ENCODE measurements at regions not wholly inside any gene's neighbourhood (a gene's known extent, or its start where the extent isn't known, plus 50 kb on each side); places are given as distances from the start of the nearest gene placed in this dataset.

DNA sequence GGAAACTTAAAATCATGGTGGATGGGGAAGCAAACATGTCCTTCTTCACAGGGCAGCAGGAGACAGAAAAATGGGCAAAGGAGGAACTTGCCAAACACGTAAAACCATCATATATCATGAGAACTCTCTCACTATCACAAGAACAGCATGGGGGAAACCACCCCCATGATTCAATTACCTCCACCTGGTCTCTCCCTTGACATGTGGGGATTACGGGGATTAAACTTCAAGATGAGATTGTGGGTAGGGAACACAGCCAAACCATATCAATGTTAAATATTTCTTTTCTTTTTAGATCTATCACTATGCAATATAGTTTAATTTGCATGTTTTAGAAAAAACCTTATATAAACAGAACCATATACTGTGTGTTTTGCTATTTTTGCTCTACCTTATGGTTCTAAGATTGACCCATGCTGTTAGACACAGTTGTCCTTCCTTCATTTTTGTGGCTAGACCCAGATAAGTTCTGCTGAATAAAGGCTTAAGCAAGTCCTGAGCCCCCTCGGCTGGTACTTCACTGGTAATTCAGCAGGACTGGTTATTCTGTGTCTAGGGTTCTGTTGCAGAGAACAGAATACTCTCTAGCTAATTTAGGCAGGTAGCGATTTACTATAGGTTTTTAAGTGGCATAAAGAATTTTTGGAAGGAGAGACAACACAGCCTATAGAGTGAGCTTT is 253.7 kb upstream of the HMGA2 start:
- CTCF ChIA-PET: interaction anchor here (1.7 to 1.8 kb wide), 2 partner anchors 11 to 14 kb away, joined by 4 to 6 read pairs; no protein-coding TSS in a partner anchor
- DNase-seq (ENCODE audit: extremely low spot score): no peak
- TF ChIP-seq, protein P1, sequence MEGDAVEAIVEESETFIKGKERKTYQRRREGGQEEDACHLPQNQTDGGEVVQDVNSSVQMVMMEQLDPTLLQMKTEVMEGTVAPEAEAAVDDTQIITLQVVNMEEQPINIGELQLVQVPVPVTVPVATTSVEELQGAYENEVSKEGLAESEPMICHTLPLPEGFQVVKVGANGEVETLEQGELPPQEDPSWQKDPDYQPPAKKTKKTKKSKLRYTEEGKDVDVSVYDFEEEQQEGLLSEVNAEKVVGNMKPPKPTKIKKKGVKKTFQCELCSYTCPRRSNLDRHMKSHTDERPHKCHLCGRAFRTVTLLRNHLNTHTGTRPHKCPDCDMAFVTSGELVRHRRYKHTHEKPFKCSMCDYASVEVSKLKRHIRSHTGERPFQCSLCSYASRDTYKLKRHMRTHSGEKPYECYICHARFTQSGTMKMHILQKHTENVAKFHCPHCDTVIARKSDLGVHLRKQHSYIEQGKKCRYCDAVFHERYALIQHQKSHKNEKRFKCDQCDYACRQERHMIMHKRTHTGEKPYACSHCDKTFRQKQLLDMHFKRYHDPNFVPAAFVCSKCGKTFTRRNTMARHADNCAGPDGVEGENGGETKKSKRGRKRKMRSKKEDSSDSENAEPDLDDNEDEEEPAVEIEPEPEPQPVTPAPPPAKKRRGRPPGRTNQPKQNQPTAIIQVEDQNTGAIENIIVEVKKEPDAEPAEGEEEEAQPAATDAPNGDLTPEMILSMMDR (IDR thresholded peaks at IDR 0.05; ENCODE audit: control extremely low read depth, extremely low read depth, low read depth, missing control alignments): no peak
- POLR2A ChIA-PET: no interaction called here

DNA sequence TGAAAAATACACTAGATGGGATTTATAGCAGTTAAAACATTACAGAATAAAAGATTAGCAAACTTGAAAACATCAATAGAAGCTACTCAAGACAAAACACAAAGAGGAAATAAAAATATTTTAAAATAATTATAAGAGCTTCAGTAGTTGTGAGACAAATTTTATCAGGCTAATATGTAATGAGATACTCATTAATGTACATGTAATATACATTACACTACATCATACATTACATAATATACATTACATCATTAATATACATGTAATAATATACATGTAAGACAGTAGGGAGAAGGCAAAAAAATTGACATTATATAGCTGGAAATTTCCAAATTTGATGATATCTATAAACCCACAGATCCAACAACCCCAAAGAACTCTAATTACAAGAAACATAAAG is 249.4 kb upstream of the HMGA2 start:
- TF ChIP-seq, protein P1 (IDR thresholded peaks at IDR 0.05; ENCODE audit: control extremely low read depth, extremely low read depth, low read depth, missing control alignments): no peak
- CTCF ChIA-PET: interaction anchor here (0.9 to 3.0 kb wide), 3 partner anchors 10 to 18 kb away, joined by 5 to 12 read pairs (median 8); no protein-coding TSS in a partner anchor
- no peak for DNase-seq (ENCODE audit: extremely low spot score)
- POLR2A ChIA-PET: no interaction called here

DNA sequence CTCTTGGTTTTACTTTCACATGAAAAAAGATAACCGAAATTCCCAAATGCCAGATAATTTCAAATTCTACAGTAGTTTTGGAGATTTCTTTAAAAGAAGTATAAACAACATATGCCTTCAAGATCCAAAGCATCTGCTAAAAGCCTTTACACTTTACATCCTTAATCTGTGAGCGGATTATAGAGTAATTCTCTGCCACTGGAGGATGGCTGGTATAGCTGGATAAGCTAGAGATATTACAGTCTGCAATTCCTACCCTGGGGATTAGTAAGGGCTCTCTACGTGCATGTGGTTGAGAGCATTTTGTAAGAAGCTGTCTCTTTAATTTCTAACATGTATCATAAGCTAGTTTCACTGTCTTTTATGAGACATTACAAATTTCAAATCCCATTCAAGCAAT is 240.3 kb upstream of the HMGA2 start:
- no peak for DNase-seq (ENCODE audit: extremely low spot score)
- ChIA-PET CTCF (interaction anchor here (0.8 to 1.2 kb wide), 5 partner anchors 8 to 27 kb away, joined by 3 to 4 read pairs (median 3); no protein-coding TSS in a partner anchor), POLR2A (no interaction called here)
- TF ChIP-seq, protein P1 (IDR thresholded peaks at IDR 0.05; ENCODE audit: control extremely low read depth, extremely low read depth, low read depth, missing control alignments): no peak

DNA sequence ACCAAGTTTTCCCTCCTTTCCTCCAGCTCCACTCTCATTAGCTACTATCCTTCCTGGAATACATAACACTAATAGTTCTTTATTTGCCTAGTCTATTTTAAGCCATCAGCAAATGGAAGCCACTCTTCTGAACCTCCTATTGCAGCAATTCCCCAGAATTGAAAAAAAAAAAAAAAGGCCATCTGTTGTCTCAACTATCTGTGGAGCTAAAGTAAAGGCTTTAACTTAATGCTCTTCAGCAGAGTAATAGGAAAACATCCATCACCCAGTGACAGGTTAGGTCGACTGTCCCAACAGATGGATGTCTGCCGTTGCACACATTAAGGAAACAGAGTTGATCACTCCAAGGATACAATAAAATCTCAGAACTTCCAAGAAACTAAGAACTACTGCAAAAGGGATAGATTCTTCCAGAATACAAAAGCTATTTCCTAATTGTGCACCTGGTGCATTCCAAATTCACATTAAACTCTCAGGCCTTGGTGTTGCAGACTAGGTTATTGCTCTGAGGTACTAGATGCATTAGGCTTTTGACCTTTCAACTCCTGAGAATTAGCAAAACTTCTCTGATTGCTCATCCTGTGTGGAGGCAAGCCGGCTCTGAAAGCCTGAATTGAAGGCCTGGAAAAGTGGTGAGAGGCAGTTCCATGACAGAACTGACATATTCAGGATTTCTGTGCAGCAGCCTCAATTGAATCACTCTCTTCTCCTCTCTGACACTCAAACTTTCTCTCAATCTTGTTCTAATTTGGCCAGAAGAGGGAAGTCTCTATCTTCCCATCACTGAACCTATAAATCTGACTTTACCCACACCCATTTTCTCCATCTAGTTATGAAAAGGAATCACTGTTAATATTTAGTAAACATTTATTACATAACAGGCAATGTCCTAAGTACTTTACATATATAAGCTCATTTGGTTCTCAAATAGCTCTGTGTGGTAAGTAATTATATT is 238.4 kb upstream of the HMGA2 start:
- ChIA-PET POLR2A (no interaction called here), CTCF (interaction anchor here (1.9 to 2.2 kb wide), 2 partner anchors 17 to 29 kb away, joined by 5 to 7 read pairs; no protein-coding TSS in a partner anchor)
- TF ChIP-seq, protein P1 (IDR thresholded peaks at IDR 0.05; ENCODE audit: control extremely low read depth, extremely low read depth, low read depth, missing control alignments): no peak
- DNase-seq (ENCODE audit: extremely low spot score): no peak

DNA sequence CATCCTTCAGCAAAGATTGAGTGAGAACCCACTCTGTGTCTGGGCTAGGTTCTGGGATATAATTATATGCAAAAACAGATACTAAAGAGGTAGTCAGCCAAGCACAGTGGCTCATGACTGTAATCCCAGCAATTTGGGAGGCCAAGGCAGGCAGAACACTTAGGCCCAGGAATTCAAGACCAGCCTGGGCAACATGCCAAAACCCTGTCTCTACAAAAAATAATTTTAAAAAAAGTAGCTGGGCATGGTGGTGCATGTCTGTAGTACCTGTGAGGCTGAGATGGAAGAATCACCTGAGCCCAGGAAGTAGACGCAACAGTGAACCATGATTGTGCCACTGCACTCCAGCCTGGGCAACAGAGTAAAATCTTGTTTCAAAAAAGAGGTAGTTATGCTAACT is 237.5 kb upstream of the HMGA2 start:
- ChIA-PET CTCF (interaction anchor here (1.9 to 2.2 kb wide), 2 partner anchors 16 to 30 kb away, joined by 5 to 7 read pairs; no protein-coding TSS in a partner anchor), POLR2A (no interaction called here)
- no peak for DNase-seq (ENCODE audit: extremely low spot score)
- TF ChIP-seq, protein P1 (IDR thresholded peaks at IDR 0.05; ENCODE audit: control extremely low read depth, extremely low read depth, low read depth, missing control alignments): no peak

DNA sequence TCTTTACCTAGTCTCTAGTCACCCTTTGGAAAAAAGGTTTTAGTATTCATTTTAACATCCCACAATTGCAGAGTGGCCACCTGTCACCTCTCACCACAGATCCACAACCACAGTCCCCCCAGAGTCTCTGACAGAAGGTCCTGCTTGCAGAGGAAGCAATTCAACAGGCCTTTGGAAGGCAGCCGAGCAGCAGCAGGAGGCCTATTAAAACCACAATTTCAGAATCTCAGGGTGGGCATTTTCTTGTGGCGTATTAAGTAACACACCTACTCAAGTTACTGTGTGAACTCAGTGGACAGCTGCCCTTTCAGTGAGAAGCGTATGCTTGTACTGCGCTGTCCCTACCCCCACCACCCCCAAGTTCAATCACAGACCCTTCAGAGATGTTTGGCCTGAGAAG is 234.0 kb upstream of the HMGA2 start:
- TF ChIP-seq, protein P1 (IDR thresholded peaks at IDR 0.05; ENCODE audit: control extremely low read depth, extremely low read depth, low read depth, missing control alignments): no peak
- DNase-seq (ENCODE audit: extremely low spot score): no peak
- POLR2A ChIA-PET: no interaction called here
- CTCF ChIA-PET: interaction anchor here (0.6 to 1.8 kb wide), 3 partner anchors 12 to 446 kb away, joined by 3 to 6 read pairs (median 3); no protein-coding TSS in a partner anchor

Measured in GM10248 (cell line).